Neural cell (in vitro differentiated cells): ENCODE measurements at regions not wholly inside any gene's neighbourhood (a gene's known extent, or its start where the extent isn't known, plus 50 kb on each side); places are given as distances from the start of the nearest gene placed in this dataset.

Experiments used
- CTCF ChIP-seq: fragments of 450-650 bp; IDR thresholded peaks from 2 replicates; pipeline ENCODE4 v1.5.1; 2014; ENCODE audit warnings: antibody characterized with exemption, mild to moderate bottlenecking, moderate library complexity; ENCODE audit not compliant: poor library complexity, severe bottlenecking
- EP300 ChIP-seq: fragments of 450-650 bp; conservative IDR thresholded peaks from 2 replicates; pipeline ENCODE4 v1.6.1; 2014; ENCODE audit warnings: antibody characterized with exemption, mild to moderate bottlenecking, moderate library complexity; ENCODE audit not compliant: poor library complexity, severe bottlenecking
- EZH2 ChIP-seq: fragments of 200-600, 300-800 bp; shearing (Covaris generic), sonication (generic); IDR thresholded peaks from 2 replicates; pipeline ENCODE4 v1.6.1; 2014; ENCODE audit warnings: antibody characterized with exemption, low read length, borderline replicate concordance, mild to moderate bottlenecking; ENCODE audit not compliant: insufficient read depth, poor library complexity, severe bottlenecking
- POLR2AphosphoS5 ChIP-seq: IDR thresholded peaks from 2 replicates; pipeline ENCODE4 v1.6.1; 2012

GRCh38 chr13:108376308-108376707, 106.8 kb downstream of the TNFSF13B start:
- no peak for TF ChIP-seq CTCF
- no peak for TF ChIP-seq EZH2
- no peak for TF ChIP-seq POLR2AphosphoS5
- TF ChIP-seq EP300: no peak
